HepG2 (cell line): ENCODE measurements at regions not wholly inside any gene's neighbourhood (a gene's known extent, or its start where the extent isn't known, plus 50 kb on each side); places are given as distances from the start of the nearest gene placed in this dataset.

Experiments used
- CENPT ChIP-seq: sonication (generic); formaldehyde crosslinking; IDR thresholded peaks from 2 replicates; pipeline ENCODE4 v1.8.0; 2022; ENCODE audit warnings: low read depth, mild to moderate bottlenecking, moderate library complexity, missing genetic modification reagents
- ISL2 ChIP-seq: sonication (generic); formaldehyde crosslinking; IDR thresholded peaks from 2 replicates; pipeline ENCODE4 v1.5.0; 2020; ENCODE audit warnings: missing genetic modification reagents
- ZNF407 ChIP-seq: sonication (generic); formaldehyde crosslinking; IDR thresholded peaks from one replicate; pipeline ENCODE4 v1.5.1; 2020; ENCODE audit warnings: mild to moderate bottlenecking, missing genetic modification reagents; ENCODE audit errors: not compliant biosample characterization
- TF ChIP-seq, protein P1 (sequence below): sonication (generic); formaldehyde crosslinking; IDR thresholded peaks from 2 replicates; pipeline ENCODE4 v1.9.0; 2022; ENCODE audit warnings: missing genetic modification reagents, mild to moderate bottlenecking, borderline replicate concordance

- TF ChIP-seq ZNF407 (CRISPR knock-in tag), result no peak
- TF ChIP-seq CENPT (CRISPR knock-in tag), result no peak
- TF ChIP-seq, protein P1, sequence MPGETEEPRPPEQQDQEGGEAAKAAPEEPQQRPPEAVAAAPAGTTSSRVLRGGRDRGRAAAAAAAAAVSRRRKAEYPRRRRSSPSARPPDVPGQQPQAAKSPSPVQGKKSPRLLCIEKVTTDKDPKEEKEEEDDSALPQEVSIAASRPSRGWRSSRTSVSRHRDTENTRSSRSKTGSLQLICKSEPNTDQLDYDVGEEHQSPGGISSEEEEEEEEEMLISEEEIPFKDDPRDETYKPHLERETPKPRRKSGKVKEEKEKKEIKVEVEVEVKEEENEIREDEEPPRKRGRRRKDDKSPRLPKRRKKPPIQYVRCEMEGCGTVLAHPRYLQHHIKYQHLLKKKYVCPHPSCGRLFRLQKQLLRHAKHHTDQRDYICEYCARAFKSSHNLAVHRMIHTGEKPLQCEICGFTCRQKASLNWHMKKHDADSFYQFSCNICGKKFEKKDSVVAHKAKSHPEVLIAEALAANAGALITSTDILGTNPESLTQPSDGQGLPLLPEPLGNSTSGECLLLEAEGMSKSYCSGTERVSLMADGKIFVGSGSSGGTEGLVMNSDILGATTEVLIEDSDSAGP (CRISPR knock-in tag), result no peak
- no peak for TF ChIP-seq ISL2 (CRISPR knock-in tag)
Measured at GRCh38 chr4:111781611-111782010, 363.6 kb upstream of the FAM241A start (continued).
